ENCODE measurements at regions not wholly inside any gene's neighbourhood (a gene's known extent, or its start where the extent isn't known, plus 50 kb on each side); places are given as distances from the start of the nearest gene placed in this dataset.

GRCh38 chr10:106251573-106251972 lies 912.9 kb downstream of the SORCS1 start:
- in situ Hi-C loops (cut with HindIII; ENCODE audit: low pct_unique_long_range_greater_than_20kb, low sequenced_read_pairs), result no loop called here
- TF ChIP-seq JUND (IDR thresholded peaks at IDR 0.05; ENCODE audit: low read depth), result no peak
- no peak for DNase-seq (ENCODE audit: low read depth in 1 of 2, low spot score in 1 of 2)

GRCh38 chr10:106242301-106242700 lies 922.2 kb downstream of the SORCS1 start:
- no peak for DNase-seq (ENCODE audit: low read depth in 1 of 2, low spot score in 1 of 2)
- no peak for TF ChIP-seq JUND (IDR thresholded peaks at IDR 0.05; ENCODE audit: low read depth)
- in situ Hi-C loops (cut with HindIII; ENCODE audit: low pct_unique_long_range_greater_than_20kb, low sequenced_read_pairs), result no loop called here

- no peak for TF ChIP-seq JUND (IDR thresholded peaks at IDR 0.05; ENCODE audit: low read depth)
- no peak for DNase-seq (ENCODE audit: low read depth in 1 of 2, low spot score in 1 of 2)
- in situ Hi-C loops (cut with HindIII; ENCODE audit: low pct_unique_long_range_greater_than_20kb, low sequenced_read_pairs), result no loop called here
Observed at GRCh38 chr10:106226828-106227227, 937.7 kb downstream of the SORCS1 start.

GRCh38 chr10:106226142-106226541 lies 938.4 kb downstream of the SORCS1 start:
- TF ChIP-seq JUND (IDR thresholded peaks at IDR 0.05; ENCODE audit: low read depth), result no peak
- no peak for DNase-seq (ENCODE audit: low read depth in 1 of 2, low spot score in 1 of 2)
- in situ Hi-C loops (cut with HindIII; ENCODE audit: low pct_unique_long_range_greater_than_20kb, low sequenced_read_pairs), result no loop called here

- no peak for DNase-seq (ENCODE audit: low read depth in 1 of 2, low spot score in 1 of 2)
- no peak for TF ChIP-seq JUND (IDR thresholded peaks at IDR 0.05; ENCODE audit: low read depth)
- in situ Hi-C loops (cut with HindIII; ENCODE audit: low pct_unique_long_range_greater_than_20kb, low sequenced_read_pairs), result no loop called here
Observed at GRCh38 chr10:106224676-106225075, 939.8 kb downstream of the SORCS1 start.

- no peak for DNase-seq (ENCODE audit: low read depth in 1 of 2, low spot score in 1 of 2)
- TF ChIP-seq JUND (IDR thresholded peaks at IDR 0.05; ENCODE audit: low read depth), result no peak
- in situ Hi-C loops (cut with HindIII; ENCODE audit: low pct_unique_long_range_greater_than_20kb, low sequenced_read_pairs), result no loop called here
Observed at GRCh38 chr10:106217627-106218026, 946.9 kb downstream of the SORCS1 start.

- TF ChIP-seq JUND (IDR thresholded peaks at IDR 0.05; ENCODE audit: low read depth), result no peak
- in situ Hi-C loops (cut with HindIII; ENCODE audit: low pct_unique_long_range_greater_than_20kb, low sequenced_read_pairs), result no loop called here
- DNase-seq (ENCODE audit: low read depth in 1 of 2, low spot score in 1 of 2), result no peak
Observed at GRCh38 chr10:106216085-106216484, 948.4 kb downstream of the SORCS1 start.

- no peak for TF ChIP-seq JUND (IDR thresholded peaks at IDR 0.05; ENCODE audit: low read depth)
- no peak for DNase-seq (ENCODE audit: low read depth in 1 of 2, low spot score in 1 of 2)
- in situ Hi-C loops (cut with HindIII; ENCODE audit: low pct_unique_long_range_greater_than_20kb, low sequenced_read_pairs), result no loop called here
Observed at GRCh38 chr10:106214243-106214642, 950.3 kb downstream of the SORCS1 start.

GRCh38 chr10:106213493-106213892 lies 951.0 kb downstream of the SORCS1 start:
- in situ Hi-C loops (cut with HindIII; ENCODE audit: low pct_unique_long_range_greater_than_20kb, low sequenced_read_pairs), result no loop called here
- DNase-seq (ENCODE audit: low read depth in 1 of 2, low spot score in 1 of 2), result no peak
- no peak for TF ChIP-seq JUND (IDR thresholded peaks at IDR 0.05; ENCODE audit: low read depth)

- in situ Hi-C loops (cut with HindIII; ENCODE audit: low pct_unique_long_range_greater_than_20kb, low sequenced_read_pairs), result no loop called here
- TF ChIP-seq JUND (IDR thresholded peaks at IDR 0.05; ENCODE audit: low read depth), result no peak
- no peak for DNase-seq (ENCODE audit: low read depth in 1 of 2, low spot score in 1 of 2)
Observed at GRCh38 chr10:106198275-106198674, 966.2 kb downstream of the SORCS1 start.

- TF ChIP-seq JUND (IDR thresholded peaks at IDR 0.05; ENCODE audit: low read depth), result no peak
- in situ Hi-C loops (cut with HindIII; ENCODE audit: low pct_unique_long_range_greater_than_20kb, low sequenced_read_pairs), result no loop called here
- peak in 1 of 2 experiments; percentile 15 for DNase-seq (ENCODE audit: low read depth in 1 of 2, low spot score in 1 of 2)
Observed at GRCh38 chr10:106189292-106189691, 975.2 kb downstream of the SORCS1 start.

- in situ Hi-C loops (cut with HindIII; ENCODE audit: low pct_unique_long_range_greater_than_20kb, low sequenced_read_pairs), result no loop called here
- no peak for DNase-seq (ENCODE audit: low read depth in 1 of 2, low spot score in 1 of 2)
- no peak for TF ChIP-seq JUND (IDR thresholded peaks at IDR 0.05; ENCODE audit: low read depth)
Observed at GRCh38 chr10:106185951-106186350, 978.6 kb downstream of the SORCS1 start.

- DNase-seq (ENCODE audit: low read depth in 1 of 2, low spot score in 1 of 2), result no peak
- TF ChIP-seq JUND (IDR thresholded peaks at IDR 0.05; ENCODE audit: low read depth), result no peak
- in situ Hi-C loops (cut with HindIII; ENCODE audit: low pct_unique_long_range_greater_than_20kb, low sequenced_read_pairs), result no loop called here
Observed at GRCh38 chr10:106183041-106183440, 981.5 kb downstream of the SORCS1 start.

GRCh38 chr10:106182542-106182941 lies 982.0 kb downstream of the SORCS1 start:
- DNase-seq (ENCODE audit: low read depth in 1 of 2, low spot score in 1 of 2), result no peak
- TF ChIP-seq JUND (IDR thresholded peaks at IDR 0.05; ENCODE audit: low read depth), result no peak
- in situ Hi-C loops (cut with HindIII; ENCODE audit: low pct_unique_long_range_greater_than_20kb, low sequenced_read_pairs), result no loop called here

Data from T47D (cell line).